Panc1 (cell line): ENCODE measurements at regions not wholly inside any gene's neighbourhood (a gene's known extent, or its start where the extent isn't known, plus 50 kb on each side); places are given as distances from the start of the nearest gene placed in this dataset.

ENCODE experiments used
- POLR2AphosphoS5 ChIP-seq: IDR thresholded peaks from 2 replicates; pipeline ENCODE4 v1.6.1; 2012; ENCODE audit warnings: mild to moderate bottlenecking, low read depth, low read length, moderate library complexity
- SIN3A ChIP-seq: IDR thresholded peaks from 2 replicates; pipeline ENCODE4 v1.6.1; 2012; ENCODE audit warnings: low read depth, mild to moderate bottlenecking, low read length, moderate library complexity, borderline replicate concordance; ENCODE audit not compliant: insufficient read depth
- TF ChIP-seq, protein P1 (sequence below): fragments of 450-650 bp; IDR thresholded peaks from 2 replicates; pipeline ENCODE4 v1.5.1; 2017; ENCODE audit warnings: mild to moderate bottlenecking
- TF ChIP-seq, protein P2 (sequence below), 2 experiments: IDR thresholded peaks; 2 replicates each; pipeline ENCODE4 v1.6.1; 2011 to 2012; ENCODE audit warnings: low read depth in 2 of 2, control low read depth in 1 of 2, low read length in 1 of 2, mild to moderate bottlenecking in 1 of 2, moderate library complexity in 1 of 2; ENCODE audit not compliant: insufficient read depth in 1 of 2

DNA sequence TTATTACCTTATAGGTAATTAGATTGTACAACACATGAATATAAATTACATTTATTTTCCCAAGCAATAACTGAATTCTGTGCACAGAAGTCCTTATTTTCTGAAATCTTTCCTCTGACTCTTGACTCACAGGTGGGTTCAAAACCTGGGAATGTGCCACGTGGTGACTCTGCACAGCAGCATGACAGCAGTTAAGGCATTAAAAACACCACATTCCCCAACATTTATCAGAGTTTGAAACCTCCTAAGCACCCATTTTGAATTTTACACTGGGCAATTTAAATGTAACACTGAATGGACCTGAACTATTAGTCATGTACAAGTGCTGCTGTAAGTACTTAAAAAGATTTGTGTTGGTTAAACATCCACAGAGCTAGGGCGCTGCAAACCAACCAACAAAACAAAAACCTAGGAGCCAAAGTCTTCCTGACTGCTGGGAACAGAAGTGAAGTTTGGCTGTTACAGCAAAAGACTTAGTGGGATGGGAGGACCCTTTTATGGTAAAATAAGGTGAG is 480.6 kb upstream of the CXADR start:
- TF ChIP-seq POLR2AphosphoS5 (no peak), SIN3A (no peak)
- TF ChIP-seq, protein P1, sequence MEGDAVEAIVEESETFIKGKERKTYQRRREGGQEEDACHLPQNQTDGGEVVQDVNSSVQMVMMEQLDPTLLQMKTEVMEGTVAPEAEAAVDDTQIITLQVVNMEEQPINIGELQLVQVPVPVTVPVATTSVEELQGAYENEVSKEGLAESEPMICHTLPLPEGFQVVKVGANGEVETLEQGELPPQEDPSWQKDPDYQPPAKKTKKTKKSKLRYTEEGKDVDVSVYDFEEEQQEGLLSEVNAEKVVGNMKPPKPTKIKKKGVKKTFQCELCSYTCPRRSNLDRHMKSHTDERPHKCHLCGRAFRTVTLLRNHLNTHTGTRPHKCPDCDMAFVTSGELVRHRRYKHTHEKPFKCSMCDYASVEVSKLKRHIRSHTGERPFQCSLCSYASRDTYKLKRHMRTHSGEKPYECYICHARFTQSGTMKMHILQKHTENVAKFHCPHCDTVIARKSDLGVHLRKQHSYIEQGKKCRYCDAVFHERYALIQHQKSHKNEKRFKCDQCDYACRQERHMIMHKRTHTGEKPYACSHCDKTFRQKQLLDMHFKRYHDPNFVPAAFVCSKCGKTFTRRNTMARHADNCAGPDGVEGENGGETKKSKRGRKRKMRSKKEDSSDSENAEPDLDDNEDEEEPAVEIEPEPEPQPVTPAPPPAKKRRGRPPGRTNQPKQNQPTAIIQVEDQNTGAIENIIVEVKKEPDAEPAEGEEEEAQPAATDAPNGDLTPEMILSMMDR, result no peak
- TF ChIP-seq, protein P2, sequence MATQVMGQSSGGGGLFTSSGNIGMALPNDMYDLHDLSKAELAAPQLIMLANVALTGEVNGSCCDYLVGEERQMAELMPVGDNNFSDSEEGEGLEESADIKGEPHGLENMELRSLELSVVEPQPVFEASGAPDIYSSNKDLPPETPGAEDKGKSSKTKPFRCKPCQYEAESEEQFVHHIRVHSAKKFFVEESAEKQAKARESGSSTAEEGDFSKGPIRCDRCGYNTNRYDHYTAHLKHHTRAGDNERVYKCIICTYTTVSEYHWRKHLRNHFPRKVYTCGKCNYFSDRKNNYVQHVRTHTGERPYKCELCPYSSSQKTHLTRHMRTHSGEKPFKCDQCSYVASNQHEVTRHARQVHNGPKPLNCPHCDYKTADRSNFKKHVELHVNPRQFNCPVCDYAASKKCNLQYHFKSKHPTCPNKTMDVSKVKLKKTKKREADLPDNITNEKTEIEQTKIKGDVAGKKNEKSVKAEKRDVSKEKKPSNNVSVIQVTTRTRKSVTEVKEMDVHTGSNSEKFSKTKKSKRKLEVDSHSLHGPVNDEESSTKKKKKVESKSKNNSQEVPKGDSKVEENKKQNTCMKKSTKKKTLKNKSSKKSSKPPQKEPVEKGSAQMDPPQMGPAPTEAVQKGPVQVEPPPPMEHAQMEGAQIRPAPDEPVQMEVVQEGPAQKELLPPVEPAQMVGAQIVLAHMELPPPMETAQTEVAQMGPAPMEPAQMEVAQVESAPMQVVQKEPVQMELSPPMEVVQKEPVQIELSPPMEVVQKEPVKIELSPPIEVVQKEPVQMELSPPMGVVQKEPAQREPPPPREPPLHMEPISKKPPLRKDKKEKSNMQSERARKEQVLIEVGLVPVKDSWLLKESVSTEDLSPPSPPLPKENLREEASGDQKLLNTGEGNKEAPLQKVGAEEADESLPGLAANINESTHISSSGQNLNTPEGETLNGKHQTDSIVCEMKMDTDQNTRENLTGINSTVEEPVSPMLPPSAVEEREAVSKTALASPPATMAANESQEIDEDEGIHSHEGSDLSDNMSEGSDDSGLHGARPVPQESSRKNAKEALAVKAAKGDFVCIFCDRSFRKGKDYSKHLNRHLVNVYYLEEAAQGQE (IDR thresholded peaks at IDR 0.05; ENCODE audit: insufficient read depth in 1 of 2, low read depth in 2 of 2, low read length in 1 of 2), result no peak
